Retinal pigment epithelial cell (primary cell): ENCODE measurements at regions not wholly inside any gene's neighbourhood (a gene's known extent, or its start where the extent isn't known, plus 50 kb on each side); places are given as distances from the start of the nearest gene placed in this dataset.

Source experiments
- DNase-seq: peaks from one replicate; pipeline ENCODE4 v3.0.0-alpha.2; 2010; ENCODE audit warnings: low read depth
- H3K4me3 ChIP-seq: 2 replicates; pipeline ENCODE4 v1.5.1; 2011; ENCODE audit warnings: mild to moderate bottlenecking, low read length, control low read depth, moderate library complexity
- TF ChIP-seq, protein P1 (sequence below): conservative IDR thresholded peaks from 2 replicates; pipeline ENCODE4 v1.5.1; 2011; ENCODE audit warnings: low read depth, low read length, control low read depth, inconsistent platforms

- no peak overlapping the region for H3K4me3 ChIP-seq
- no peak for DNase-seq
- TF ChIP-seq, protein P1, sequence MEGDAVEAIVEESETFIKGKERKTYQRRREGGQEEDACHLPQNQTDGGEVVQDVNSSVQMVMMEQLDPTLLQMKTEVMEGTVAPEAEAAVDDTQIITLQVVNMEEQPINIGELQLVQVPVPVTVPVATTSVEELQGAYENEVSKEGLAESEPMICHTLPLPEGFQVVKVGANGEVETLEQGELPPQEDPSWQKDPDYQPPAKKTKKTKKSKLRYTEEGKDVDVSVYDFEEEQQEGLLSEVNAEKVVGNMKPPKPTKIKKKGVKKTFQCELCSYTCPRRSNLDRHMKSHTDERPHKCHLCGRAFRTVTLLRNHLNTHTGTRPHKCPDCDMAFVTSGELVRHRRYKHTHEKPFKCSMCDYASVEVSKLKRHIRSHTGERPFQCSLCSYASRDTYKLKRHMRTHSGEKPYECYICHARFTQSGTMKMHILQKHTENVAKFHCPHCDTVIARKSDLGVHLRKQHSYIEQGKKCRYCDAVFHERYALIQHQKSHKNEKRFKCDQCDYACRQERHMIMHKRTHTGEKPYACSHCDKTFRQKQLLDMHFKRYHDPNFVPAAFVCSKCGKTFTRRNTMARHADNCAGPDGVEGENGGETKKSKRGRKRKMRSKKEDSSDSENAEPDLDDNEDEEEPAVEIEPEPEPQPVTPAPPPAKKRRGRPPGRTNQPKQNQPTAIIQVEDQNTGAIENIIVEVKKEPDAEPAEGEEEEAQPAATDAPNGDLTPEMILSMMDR: no peak
These were observed 472.8 kb downstream of the NUF2 start for GRCh38 chr1:163794551-163794950.

- TF ChIP-seq, protein P1: no peak
- no peak for DNase-seq
- H3K4me3 ChIP-seq: no peak overlapping the region
These were observed 474.7 kb downstream of the NUF2 start for GRCh38 chr1:163796394-163796821.

DNA sequence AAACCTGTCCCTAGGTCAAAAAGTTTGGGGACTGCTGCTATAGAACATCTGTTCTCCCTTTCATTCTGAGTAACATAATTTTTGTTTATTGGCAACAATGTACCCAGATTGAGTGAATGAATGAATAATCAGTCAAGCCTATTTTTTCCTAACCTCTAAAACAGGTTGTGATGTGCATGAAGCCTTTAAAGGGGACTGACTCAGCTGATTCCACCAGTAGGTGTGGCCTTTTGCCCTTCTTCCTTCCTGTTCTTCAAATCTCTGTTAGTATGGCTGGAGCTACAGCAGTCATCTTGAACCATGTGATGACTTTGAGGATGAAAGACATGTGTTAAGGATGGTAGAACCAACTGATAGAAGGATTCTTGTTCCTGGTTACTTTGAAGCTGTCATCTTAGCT lies 476.1 kb downstream of the NUF2 start:
- no peak for DNase-seq
- TF ChIP-seq, protein P1: no peak
- no peak overlapping the region for H3K4me3 ChIP-seq

- no peak overlapping the region for H3K4me3 ChIP-seq
- TF ChIP-seq, protein P1: no peak
- DNase-seq: no peak
These were observed 477.5 kb downstream of the NUF2 start for GRCh38 chr1:163799190-163799805.

- DNase-seq: no peak
- no peak overlapping the region for H3K4me3 ChIP-seq
- TF ChIP-seq, protein P1: no peak
These were observed 485.7 kb downstream of the NUF2 start for GRCh38 chr1:163807331-163808049.

DNA sequence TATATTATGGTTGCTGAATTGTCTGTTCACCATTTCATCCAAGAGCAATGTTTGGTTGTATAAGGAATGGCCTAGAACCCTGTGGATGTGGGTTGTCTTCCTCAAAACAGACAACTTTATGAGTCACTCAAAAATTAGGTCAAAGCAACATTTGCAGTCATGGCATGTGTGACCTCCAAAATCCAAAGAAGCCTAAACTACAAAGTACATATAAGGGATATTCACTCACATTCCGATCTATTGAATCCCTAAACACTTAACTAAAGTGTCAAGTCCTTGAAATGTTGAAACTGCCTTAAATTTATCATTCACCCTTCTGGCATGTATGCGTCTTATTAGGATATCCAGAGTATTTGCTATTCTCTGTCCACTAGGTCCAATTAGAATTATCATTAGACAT lies 491.5 kb downstream of the NUF2 start:
- TF ChIP-seq, protein P1: no peak
- DNase-seq: no peak
- no peak overlapping the region for H3K4me3 ChIP-seq

DNA sequence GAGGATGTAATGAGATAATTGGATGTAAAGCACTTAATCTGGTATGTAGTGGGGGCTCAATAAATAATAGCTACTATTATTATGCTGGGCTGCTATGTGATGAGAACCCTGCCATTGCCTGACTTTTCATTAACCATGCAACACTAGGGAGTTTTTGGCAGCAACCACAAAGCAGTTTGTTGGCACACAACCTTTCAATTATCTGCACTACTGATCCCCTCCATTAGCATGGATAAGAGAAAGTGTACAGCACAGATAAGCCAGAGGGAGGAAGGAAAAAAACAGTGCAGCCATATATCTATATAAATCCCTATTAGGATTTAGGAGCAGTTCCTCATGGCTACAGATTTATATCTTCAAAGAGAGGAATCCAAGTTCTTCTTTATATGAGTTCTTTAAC lies 498.5 kb downstream of the NUF2 start:
- TF ChIP-seq, protein P1: no peak
- no peak for DNase-seq
- no peak overlapping the region for H3K4me3 ChIP-seq
